22Rv1 (cell line): ENCODE measurements at regions not wholly inside any gene's neighbourhood (a gene's known extent, or its start where the extent isn't known, plus 50 kb on each side); places are given as distances from the start of the nearest gene placed in this dataset.

Experiments
- CTCF ChIP-seq: fragments of 450-650 bp; IDR thresholded peaks from 2 replicates; pipeline ENCODE4 v1.5.1; 2017; ENCODE audit warnings: mild to moderate bottlenecking
- ZFX ChIP-seq: fragments of 450-650 bp; IDR thresholded peaks from 2 replicates; pipeline ENCODE4 v1.6.1; 2017; ENCODE audit warnings: antibody characterized with exemption, borderline replicate concordance

GRCh38 chr18:72161691-72162090 lies 382.5 kb downstream of the CBLN2 start:
- TF ChIP-seq CTCF (no peak), ZFX (no peak)
